ENCODE measurements at regions not wholly inside any gene's neighbourhood (a gene's known extent, or its start where the extent isn't known, plus 50 kb on each side); places are given as distances from the start of the nearest gene placed in this dataset.
"Not testable (repeated sequence)": the region's sequence is repeated elsewhere in the genome, so short reads cannot be mapped to it uniquely, and the experiment has no call there.

DNA sequence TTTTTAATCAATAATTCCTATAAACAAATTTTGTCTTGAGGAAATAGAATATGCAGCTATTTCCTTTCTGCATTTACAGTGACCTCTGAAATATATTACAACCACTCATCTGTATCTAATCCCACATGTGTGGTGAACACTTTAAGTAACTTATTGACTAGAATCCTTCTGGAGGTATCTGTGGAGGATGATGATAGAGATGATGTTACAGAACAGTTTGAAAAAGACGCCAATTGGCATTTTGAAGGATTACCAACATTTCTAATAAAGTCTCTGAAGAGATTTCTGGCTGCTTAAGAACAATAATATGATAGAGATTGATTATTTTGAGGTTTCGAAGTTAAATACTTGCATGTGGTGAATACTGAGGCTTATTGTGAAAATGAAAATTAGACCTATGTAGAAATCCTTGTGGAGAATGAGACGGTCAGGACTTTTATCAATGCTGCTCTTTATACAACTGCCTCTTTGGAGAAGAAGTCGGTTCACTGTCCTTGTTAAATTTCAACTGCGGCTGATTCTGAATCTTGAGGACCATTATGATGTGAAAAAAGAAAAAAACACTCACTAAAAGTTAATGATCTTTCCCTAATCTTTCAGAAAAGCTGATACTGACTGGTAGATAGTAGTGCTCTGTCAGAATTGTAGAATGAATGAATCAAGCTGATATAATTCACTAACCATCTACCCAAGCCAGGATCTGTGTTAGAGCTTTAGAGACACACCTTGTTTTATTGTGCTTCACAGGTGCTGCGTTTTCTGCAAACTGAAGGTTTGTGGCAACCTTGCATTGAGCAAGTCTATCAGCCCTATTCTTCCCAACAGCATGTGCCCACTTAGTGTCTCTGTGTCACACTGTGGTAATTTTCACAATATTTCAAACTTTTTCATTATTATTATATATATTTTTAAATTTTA is 204.7 kb downstream of the SPRY1 start:
- DNase-seq (ENCODE audit: low spot score): no peak

DNA sequence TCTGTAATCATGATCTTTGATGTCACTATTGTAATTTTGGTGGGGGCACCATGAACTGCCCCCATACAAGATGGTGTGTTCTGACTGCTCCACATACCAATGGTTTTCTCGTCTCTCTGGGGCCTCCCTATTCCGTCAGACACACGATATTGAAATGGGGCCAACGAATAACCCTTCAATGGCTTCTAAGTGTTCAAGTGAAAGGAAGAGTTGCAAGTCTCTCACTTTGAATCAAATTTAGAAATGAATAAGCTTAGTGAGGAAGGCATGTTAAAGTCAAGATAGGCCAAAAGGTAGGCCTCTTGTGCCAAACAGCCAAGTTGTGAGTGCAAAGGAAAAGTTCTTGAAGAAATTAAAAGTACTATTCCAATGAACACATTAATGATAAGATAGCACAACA is 205.4 kb downstream of the SPRY1 start:
- DNase-seq (ENCODE audit: low spot score): no peak

- no peak for DNase-seq (ENCODE audit: low spot score)
Measured at GRCh38 chr4:123603165-123603564, 206.6 kb downstream of the SPRY1 start.

- not testable (repeated sequence) for DNase-seq (ENCODE audit: low spot score)
Measured at GRCh38 chr4:123605797-123606196, 209.2 kb downstream of the SPRY1 start.

GRCh38 chr4:123606336-123606735 is 209.7 kb downstream of the SPRY1 start:
- no peak for DNase-seq (ENCODE audit: low spot score)

DNA sequence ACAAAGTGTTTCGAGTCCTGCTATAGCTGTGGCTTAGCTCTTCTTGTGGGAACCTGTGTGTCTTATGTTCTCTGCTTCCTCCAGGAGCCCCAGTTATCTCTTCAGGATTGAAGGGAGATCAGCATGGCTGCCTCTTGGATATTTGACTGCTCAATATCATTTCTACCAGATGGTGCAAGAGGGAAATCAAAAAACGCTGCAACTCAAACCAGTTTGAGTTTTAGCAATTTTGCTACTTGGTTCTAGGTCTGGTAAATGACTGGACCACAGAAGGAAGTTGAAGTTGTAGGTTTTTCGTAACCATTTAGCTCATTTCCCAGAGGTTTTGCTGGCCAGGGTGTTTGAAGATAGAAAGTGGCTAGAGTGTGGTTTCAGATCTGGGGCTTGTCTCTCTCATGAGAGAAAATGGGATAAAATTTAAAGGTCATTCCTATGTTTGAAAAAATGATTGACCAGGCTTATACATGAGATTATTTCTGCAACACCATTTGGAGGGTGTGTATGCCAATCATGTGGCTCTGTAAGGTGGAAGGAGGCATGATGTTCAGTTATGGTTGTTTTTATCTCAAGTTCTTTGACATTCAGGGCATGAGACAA is 210.4 kb downstream of the SPRY1 start:
- DNase-seq (ENCODE audit: low spot score): no peak

GRCh38 chr4:123609829-123610228 is 213.2 kb downstream of the SPRY1 start:
- DNase-seq (ENCODE audit: low spot score): no peak

- DNase-seq (ENCODE audit: low spot score): no peak
Measured at GRCh38 chr4:123613586-123614344, 217.2 kb downstream of the SPRY1 start.

GRCh38 chr4:123615901-123616300 is 219.3 kb downstream of the SPRY1 start:
- no peak for DNase-seq (ENCODE audit: low spot score)

GRCh38 chr4:123616951-123617461 is 220.4 kb downstream of the SPRY1 start:
- no peak for DNase-seq (ENCODE audit: low spot score)

- no peak for DNase-seq (ENCODE audit: low spot score)
Measured at GRCh38 chr4:123617791-123618190, 221.2 kb downstream of the SPRY1 start.

- no peak for DNase-seq (ENCODE audit: low spot score)
Measured at GRCh38 chr4:123618606-123619005, 222.0 kb downstream of the SPRY1 start.

DNA sequence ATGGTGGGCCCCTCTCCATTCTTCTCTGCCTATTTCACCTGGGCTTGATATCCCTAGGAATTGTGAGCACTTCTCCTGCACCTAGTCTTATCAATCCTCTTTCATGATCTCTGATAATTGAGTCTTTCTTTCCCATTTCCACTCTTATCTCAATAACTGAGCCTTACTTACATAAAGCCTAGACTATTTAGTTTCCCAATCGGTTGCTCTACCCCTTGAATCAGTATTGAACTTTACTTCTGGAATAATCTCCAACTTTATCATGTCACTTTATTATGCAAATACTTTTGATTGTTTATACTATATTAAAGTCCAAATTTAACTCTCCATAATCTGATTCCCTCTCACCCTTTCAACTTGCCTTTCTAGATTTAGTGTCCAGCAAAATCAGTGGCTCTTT is 222.7 kb downstream of the SPRY1 start:
- DNase-seq (ENCODE audit: low spot score): no peak

DNA sequence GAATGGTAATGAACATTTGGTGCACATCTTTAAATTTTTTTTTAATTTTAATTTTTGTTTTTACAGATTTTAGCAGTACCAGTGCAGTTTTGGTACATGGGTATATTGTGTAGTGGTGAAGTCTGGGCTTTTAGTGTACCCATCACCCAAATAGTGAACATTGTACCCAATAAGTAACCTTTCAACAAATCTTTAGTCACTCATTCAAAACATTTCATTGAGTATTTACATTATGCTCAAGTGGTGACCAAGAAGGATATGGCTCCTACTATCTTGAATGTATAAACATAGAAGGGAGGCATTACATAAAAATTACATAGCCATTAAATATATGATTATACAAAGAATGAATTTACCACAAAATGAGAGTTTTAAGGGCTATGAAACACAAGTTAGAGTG is 223.3 kb downstream of the SPRY1 start:
- DNase-seq (ENCODE audit: low spot score): no peak

GRCh38 chr4:123621072-123621705 is 224.6 kb downstream of the SPRY1 start:
- no peak for DNase-seq (ENCODE audit: low spot score)

GRCh38 chr4:123622572-123622971 is 226.0 kb downstream of the SPRY1 start:
- no peak for DNase-seq (ENCODE audit: low spot score)

DNA sequence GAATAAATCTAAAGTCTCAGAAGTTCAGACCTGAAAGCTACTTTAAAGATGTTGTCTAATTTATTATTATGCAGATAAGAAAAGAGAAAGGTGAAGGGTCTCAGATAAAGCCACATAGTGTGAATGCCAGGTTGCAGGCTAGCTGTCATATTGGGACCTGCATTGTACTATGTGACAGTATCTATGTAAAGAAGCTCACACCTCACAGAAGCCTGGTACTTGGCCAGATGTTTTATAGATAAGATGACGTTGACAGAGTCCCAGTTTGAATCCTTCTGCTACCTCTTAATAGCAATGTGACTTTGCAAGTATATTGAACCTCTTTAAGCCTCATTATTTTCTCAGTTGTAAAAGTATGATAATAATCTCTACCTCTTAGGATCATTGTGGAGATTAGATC is 227.0 kb downstream of the SPRY1 start:
- DNase-seq (ENCODE audit: low spot score): no peak

- no peak for DNase-seq (ENCODE audit: low spot score)
Measured at GRCh38 chr4:123624959-123625358, 228.4 kb downstream of the SPRY1 start.

- no peak for DNase-seq (ENCODE audit: low spot score)
Measured at GRCh38 chr4:123628288-123628687, 231.7 kb downstream of the SPRY1 start.

DNA sequence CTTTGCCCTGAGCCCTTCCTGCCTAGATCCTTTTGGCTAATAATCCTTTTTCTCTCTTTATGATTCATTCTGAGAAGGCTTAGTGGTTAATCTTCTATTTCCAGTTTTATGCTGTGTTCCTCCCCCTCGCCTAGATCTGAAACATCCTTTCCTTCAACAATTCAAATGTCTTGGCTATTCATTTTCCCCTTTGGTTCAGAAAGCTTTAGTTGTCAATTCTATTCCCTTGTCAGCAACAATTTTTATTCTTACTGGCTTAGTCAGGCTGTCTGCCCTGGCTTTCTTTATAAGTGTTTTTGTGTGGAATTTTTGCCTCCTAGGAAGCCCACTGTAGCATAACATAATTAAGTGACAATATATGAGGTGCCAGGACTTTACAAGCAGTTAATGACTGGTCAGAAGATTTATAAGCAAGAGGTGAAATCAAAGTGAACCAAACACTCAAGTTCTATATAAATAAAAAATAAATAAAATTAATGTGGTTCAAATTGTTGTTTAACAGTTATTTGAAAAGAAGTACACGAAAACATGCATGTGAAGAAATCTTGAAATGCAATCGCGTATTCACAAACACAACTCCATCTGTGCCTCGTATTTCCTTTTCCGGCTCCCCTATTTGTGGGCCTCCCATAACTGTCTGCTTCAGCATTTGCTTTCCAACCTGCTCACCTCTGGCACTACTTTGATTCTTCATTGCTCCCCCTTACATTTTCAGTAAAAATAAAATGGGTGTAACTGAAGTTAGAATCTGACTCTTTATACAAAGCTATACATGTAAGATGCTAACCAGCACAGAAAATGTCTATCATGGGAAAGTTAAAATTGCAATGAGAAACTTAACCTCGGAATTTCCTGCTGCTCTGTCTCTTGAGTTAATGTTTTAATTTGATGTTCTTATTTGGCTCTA is 235.4 kb downstream of the SPRY1 start:
- DNase-seq (ENCODE audit: low spot score): no peak

GRCh38 chr4:123632693-123633030 is 236.1 kb downstream of the SPRY1 start:
- DNase-seq (ENCODE audit: low spot score): no peak

All from HuH-7.5 (cell line).